ENCODE measurements at regions not wholly inside any gene's neighbourhood (a gene's known extent, or its start where the extent isn't known, plus 50 kb on each side); places are given as distances from the start of the nearest gene placed in this dataset.

- 59 to 71% (median 65%) methylated on average over 2 of the region's 2 CpGs for WGBS, 4 donors
- intact Hi-C loops (cut with DNase I) = no loop called here
These were observed 766.9 kb upstream of the ADGRL4 start for GRCh38 chr1:79773385-79773784.

GRCh38 chr1:79762461-79762860, 755.9 kb upstream of the ADGRL4 start:
- DNase-seq = no peak

More at GRCh38 chr1:79773385-79773784, 766.9 kb upstream of the ADGRL4 start:
- Histone ChIP-seq H3K27ac (no peak overlapping the region), H3K9me3 (replicated peaks in 1 of 3) (no peaks in the 10 kb centered on the region), H3K4me3 (no peak overlapping the region), H3K27me3 (no peaks in the 10 kb centered on the region), H3K36me3 (replicated peaks in 1 of 2) (no peaks in the 10 kb centered on the region), H3K4me1 (replicated peaks in 1 of 2) (no peaks in the 10 kb centered on the region)
- no peak for DNase-seq
- TF ChIP-seq POLR2A (IDR thresholded peaks at IDR 0.05) = no peak
- no peak for TF ChIP-seq CTCF (IDR thresholded peaks at IDR 0.05)

GRCh38 chr1:79760531-79760930, 754.0 kb upstream of the ADGRL4 start:
- H3K4me1 ChIP-seq (replicated peaks in 1 of 2) = no peaks in the 10 kb centered on the region
- H3K9me3 ChIP-seq (replicated peaks in 1 of 3) = no peaks in the 10 kb centered on the region
- intact Hi-C loops (cut with DNase I) = no loop called here
- 57 to 90% (median 64%) methylated on average over 1 of the region's 1 CpG for WGBS, 4 donors
- no peaks in the 10 kb centered on the region for H3K36me3 ChIP-seq (replicated peaks in 1 of 2)
- H3K27me3 ChIP-seq = no peaks in the 10 kb centered on the region
- no peak for DNase-seq
- no peak for TF ChIP-seq CTCF (IDR thresholded peaks at IDR 0.05)
- no peak for TF ChIP-seq POLR2A (IDR thresholded peaks at IDR 0.05)
- H3K27ac ChIP-seq = no peak overlapping the region
- H3K4me3 ChIP-seq = no peak overlapping the region

More at GRCh38 chr1:79762461-79762860, 755.9 kb upstream of the ADGRL4 start:
- no peak overlapping the region for H3K4me3 ChIP-seq
- no peak overlapping the region for H3K27ac ChIP-seq
- no peak for TF ChIP-seq CTCF (IDR thresholded peaks at IDR 0.05)
- H3K36me3 ChIP-seq (replicated peaks in 1 of 2) = no peaks in the 10 kb centered on the region
- intact Hi-C loops (cut with DNase I) = no loop called here
- H3K27me3 ChIP-seq = no peaks in the 10 kb centered on the region
- H3K4me1 ChIP-seq (replicated peaks in 1 of 2) = no peaks in the 10 kb centered on the region
- H3K9me3 ChIP-seq (replicated peaks in 1 of 3) = peaks cover 0 to 4% (median 0%) of the 10 kb centered on the region in 3 donors

GRCh38 chr1:79749607-79750006, 743.1 kb upstream of the ADGRL4 start:
- H3K27ac ChIP-seq = no peak overlapping the region
- H3K9me3 ChIP-seq (replicated peaks in 1 of 3) = no peaks in the 10 kb centered on the region
- no peaks in the 10 kb centered on the region for H3K4me1 ChIP-seq (replicated peaks in 1 of 2)
- H3K4me3 ChIP-seq = no peak overlapping the region
- intact Hi-C loops (cut with DNase I) = no loop called here
- TF ChIP-seq CTCF (IDR thresholded peaks at IDR 0.05) (no peak), POLR2A (IDR thresholded peaks at IDR 0.05) (no peak)
- DNase-seq = no peak
- H3K27me3 ChIP-seq = no peaks in the 10 kb centered on the region
- WGBS, 4 donors = 64 to 77% (median 72%) methylated on average over 2 of the region's 2 CpGs
- H3K36me3 ChIP-seq (replicated peaks in 1 of 2) = no peaks in the 10 kb centered on the region

Data from adrenal gland (tissue), 9 donors.